Ovary (tissue), 7 donors: ENCODE measurements at regions not wholly inside any gene's neighbourhood (a gene's known extent, or its start where the extent isn't known, plus 50 kb on each side); places are given as distances from the start of the nearest gene placed in this dataset.

Experiments used
- DNase-seq, 5 donors: peaks; one replicate each; pipeline ENCODE4 v3.0.0-alpha.2; 2019 to 2020
- H3K27ac ChIP-seq, 2 donors: fragments of 200-600 bp; one replicate each; pipeline versions ENCODE4 v1.5.1 to v1.8.0; 2019 to 2022
- H3K27me3 ChIP-seq: fragments of 200-600 bp; one replicate; pipeline ENCODE4 v1.8.0; 2022
- H3K36me3 ChIP-seq: fragments of 200-600 bp; sonication (generic); one replicate; pipeline ENCODE4 v1.5.1; 2019
- H3K4me1 ChIP-seq: one replicate; pipeline ENCODE4 v1.8.1; 2013; ENCODE audit warnings: mild to moderate bottlenecking, moderate library complexity; ENCODE audit not compliant: insufficient read depth
- H3K4me3 ChIP-seq: fragments of 200-600 bp; sonication (generic); one replicate; pipeline ENCODE4 v1.5.1; 2017
- H3K9me3 ChIP-seq, 2 donors: fragments of 200-600 bp in 1 of 2; sonication (generic) in 1 of 2; one replicate each; pipeline versions ENCODE4 v1.5.1 to v1.8.1; 2013 to 2019; ENCODE audit warnings: mild to moderate bottlenecking in 1 of 2, moderate library complexity in 1 of 2
- EP300 ChIP-seq: sonication (generic); formaldehyde crosslinking; IDR thresholded peaks from one replicate; pipeline ENCODE4 v1.6.1; 2017; ENCODE audit warnings: antibody characterized with exemption
- POLR2A ChIP-seq: fragments of 450-650 bp; IDR thresholded peaks from one replicate; pipeline ENCODE4 v1.6.1; 2017; ENCODE audit warnings: antibody characterized with exemption, mild to moderate bottlenecking, moderate library complexity
- WGBS, 3 donors: extraction: QIAGEN DNeasy Blood & Tissue Kit in 1 of 3; methylation state at CpG; one replicate each; pipeline versions ENCODE4 v1.1.5 to v1.1.7; 2013 to 2017; 5-methylcytosine and 5-hydroxymethylcytosine counted together
- intact Hi-C, 4 donors: fragments of 100-400 bp; cut with DNase I; formaldehyde crosslinking; loops; one replicate each; pipeline versions ENCODE4 v1.11.0 to v1.15.1; 2022 to 2023
- TF ChIP-seq, protein P1 (sequence below), 3 donors: fragments of 450-650 bp in 2 of 3; fragments of 200-600 bp in 1 of 3; IDR thresholded peaks; one replicate each; pipeline versions ENCODE4 v1.5.1 to v1.8.0; 2016 to 2022; ENCODE audit warnings: antibody characterized with exemption in 3 of 3, mild to moderate bottlenecking in 1 of 3
- donor health status: DM: no; HTN: no; CAD: no; lungs with moderate emphysema.
- donor health status: DM: no; HTN: no; CAD: no.
- donor health status: Bipolar disorder and iron deficiency.
- donor health status: DM: no; HTN: no; CAD: no.
- donor health status: DM: yes; HTN: yes; CAD: no.

GRCh38 chr11:106418791-106419190, 341.3 kb downstream of the AASDHPPT start:
- 97 to 100% (median 100%) methylated on average over 1 of the region's 1 CpG for WGBS, 3 donors
- intact Hi-C loops, result no loop called here
- no peak for DNase-seq
- no peak overlapping the region for H3K4me3 ChIP-seq
- no peaks in the 10 kb centered on the region for H3K27me3 ChIP-seq
- no peak overlapping the region for H3K27ac ChIP-seq
- no peaks in the 10 kb centered on the region for H3K36me3 ChIP-seq
- H3K4me1 ChIP-seq, result no peaks in the 10 kb centered on the region
- TF ChIP-seq POLR2A (no peak), EP300 (no peak)
- TF ChIP-seq, protein P1, sequence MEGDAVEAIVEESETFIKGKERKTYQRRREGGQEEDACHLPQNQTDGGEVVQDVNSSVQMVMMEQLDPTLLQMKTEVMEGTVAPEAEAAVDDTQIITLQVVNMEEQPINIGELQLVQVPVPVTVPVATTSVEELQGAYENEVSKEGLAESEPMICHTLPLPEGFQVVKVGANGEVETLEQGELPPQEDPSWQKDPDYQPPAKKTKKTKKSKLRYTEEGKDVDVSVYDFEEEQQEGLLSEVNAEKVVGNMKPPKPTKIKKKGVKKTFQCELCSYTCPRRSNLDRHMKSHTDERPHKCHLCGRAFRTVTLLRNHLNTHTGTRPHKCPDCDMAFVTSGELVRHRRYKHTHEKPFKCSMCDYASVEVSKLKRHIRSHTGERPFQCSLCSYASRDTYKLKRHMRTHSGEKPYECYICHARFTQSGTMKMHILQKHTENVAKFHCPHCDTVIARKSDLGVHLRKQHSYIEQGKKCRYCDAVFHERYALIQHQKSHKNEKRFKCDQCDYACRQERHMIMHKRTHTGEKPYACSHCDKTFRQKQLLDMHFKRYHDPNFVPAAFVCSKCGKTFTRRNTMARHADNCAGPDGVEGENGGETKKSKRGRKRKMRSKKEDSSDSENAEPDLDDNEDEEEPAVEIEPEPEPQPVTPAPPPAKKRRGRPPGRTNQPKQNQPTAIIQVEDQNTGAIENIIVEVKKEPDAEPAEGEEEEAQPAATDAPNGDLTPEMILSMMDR (IDR thresholded peaks at IDR 0.05), result no peak
- no peaks in the 10 kb centered on the region for H3K9me3 ChIP-seq

DNA sequence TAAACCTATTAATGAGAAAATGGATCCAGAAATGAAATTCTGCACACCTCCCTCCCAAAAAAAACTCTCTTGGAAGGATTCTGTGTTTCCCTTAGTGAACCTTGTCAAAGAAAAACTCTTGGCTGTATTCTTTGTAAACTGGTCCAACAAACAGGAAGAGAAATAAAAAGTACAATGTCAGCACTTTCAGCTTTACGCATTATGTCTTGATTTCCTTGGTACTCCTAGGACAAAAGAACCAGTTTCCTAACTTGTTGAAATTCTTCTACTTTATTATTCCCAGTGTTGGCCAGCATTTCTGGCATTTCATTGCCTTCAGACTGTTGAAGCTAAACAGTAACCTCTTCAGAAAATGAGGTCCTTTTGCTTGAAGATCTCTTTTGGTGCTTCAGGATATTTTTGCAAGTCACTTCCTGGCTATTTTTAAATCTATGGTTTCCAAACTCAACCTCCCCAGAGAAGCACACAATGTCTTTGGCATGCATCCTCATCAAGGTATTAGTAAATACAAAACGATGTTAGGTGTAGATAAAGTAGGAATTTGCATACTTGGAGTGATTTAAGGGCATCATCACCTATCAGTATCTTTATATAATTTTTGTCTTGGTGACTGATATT, 342.7 kb downstream of the AASDHPPT start:
- WGBS, 3 donors, result 31 to 45% (median 35%) methylated on average over 2 of the region's 2 CpGs
- no peaks in the 10 kb centered on the region for H3K9me3 ChIP-seq
- intact Hi-C loops, result no loop called here
- DNase-seq, result no peak
- no peak overlapping the region for H3K27ac ChIP-seq
- H3K36me3 ChIP-seq, result no peaks in the 10 kb centered on the region
- H3K27me3 ChIP-seq, result no peaks in the 10 kb centered on the region
- no peak overlapping the region for H3K4me3 ChIP-seq
- no peak for TF ChIP-seq EP300
- TF ChIP-seq, protein P1 (IDR thresholded peaks at IDR 0.05), result no peak
- TF ChIP-seq POLR2A, result no peak
- H3K4me1 ChIP-seq, result no peaks in the 10 kb centered on the region

- intact Hi-C loops, result no loop called here
- H3K27me3 ChIP-seq, result no peaks in the 10 kb centered on the region
- no peak for DNase-seq
- no peak overlapping the region for H3K27ac ChIP-seq
- H3K4me1 ChIP-seq, result no peaks in the 10 kb centered on the region
- no peaks in the 10 kb centered on the region for H3K36me3 ChIP-seq
- H3K4me3 ChIP-seq, result no peak overlapping the region
- no peaks in the 10 kb centered on the region for H3K9me3 ChIP-seq
- no peak for TF ChIP-seq EP300
- TF ChIP-seq, protein P1 (IDR thresholded peaks at IDR 0.05), result no peak
- TF ChIP-seq POLR2A, result no peak
These were observed 343.2 kb downstream of the AASDHPPT start for GRCh38 chr11:106420686-106421085.

- Histone ChIP-seq H3K36me3 (no peaks in the 10 kb centered on the region), H3K27me3 (no peaks in the 10 kb centered on the region), H3K9me3 (no peaks in the 10 kb centered on the region), H3K4me3 (no peak overlapping the region), H3K27ac (no peak overlapping the region), H3K4me1 (no peaks in the 10 kb centered on the region)
- intact Hi-C loops, result no loop called here
- no peak for DNase-seq
- WGBS, 3 donors, result 34 to 45% (median 38%) methylated on average over 1 of the region's 1 CpG
- TF ChIP-seq EP300 (no peak), POLR2A (no peak)
These were observed 344.3 kb downstream of the AASDHPPT start for GRCh38 chr11:106421676-106422292.

GRCh38 chr11:106422583-106422982, 345.1 kb downstream of the AASDHPPT start:
- WGBS, 3 donors, result 89 to 94% (median 93%) methylated on average over 3 of the region's 3 CpGs
- DNase-seq, result no peak
- Histone ChIP-seq H3K27ac (no peak overlapping the region), H3K4me1 (no peaks in the 10 kb centered on the region), H3K4me3 (no peak overlapping the region), H3K27me3 (no peaks in the 10 kb centered on the region), H3K36me3 (no peaks in the 10 kb centered on the region), H3K9me3 (no peaks in the 10 kb centered on the region)
- intact Hi-C loops, result no loop called here
- no peak for TF ChIP-seq POLR2A
- TF ChIP-seq EP300, result no peak
- TF ChIP-seq, protein P1 (IDR thresholded peaks at IDR 0.05), result no peak
